ENCODE measurements at regions not wholly inside any gene's neighbourhood (a gene's known extent, or its start where the extent isn't known, plus 50 kb on each side); places are given as distances from the start of the nearest gene placed in this dataset.
"Not testable (repeated sequence)": the region's sequence is repeated elsewhere in the genome, so short reads cannot be mapped to it uniquely, and the experiment has no call there.

GRCh38 chr3:191593486-191593885 lies 132.5 kb downstream of the PYDC2 start:
- intact Hi-C loops (cut with DNase I): no loop called here
- no peaks in the 10 kb centered on the region for H3K36me3 ChIP-seq (ENCODE audit: insufficient read depth in 1 of 2, low read depth in 1 of 2)
- H3K9me3 ChIP-seq: no peaks in the 10 kb centered on the region
- 0 to 27% (median 13%) methylated on average over 1 of the region's 1 CpG for WGBS, 3 donors
- no peak for ATAC-seq
- no peak overlapping the region for H3K27ac ChIP-seq
- DNase-seq: no peak
- TF ChIP-seq, protein P1, sequence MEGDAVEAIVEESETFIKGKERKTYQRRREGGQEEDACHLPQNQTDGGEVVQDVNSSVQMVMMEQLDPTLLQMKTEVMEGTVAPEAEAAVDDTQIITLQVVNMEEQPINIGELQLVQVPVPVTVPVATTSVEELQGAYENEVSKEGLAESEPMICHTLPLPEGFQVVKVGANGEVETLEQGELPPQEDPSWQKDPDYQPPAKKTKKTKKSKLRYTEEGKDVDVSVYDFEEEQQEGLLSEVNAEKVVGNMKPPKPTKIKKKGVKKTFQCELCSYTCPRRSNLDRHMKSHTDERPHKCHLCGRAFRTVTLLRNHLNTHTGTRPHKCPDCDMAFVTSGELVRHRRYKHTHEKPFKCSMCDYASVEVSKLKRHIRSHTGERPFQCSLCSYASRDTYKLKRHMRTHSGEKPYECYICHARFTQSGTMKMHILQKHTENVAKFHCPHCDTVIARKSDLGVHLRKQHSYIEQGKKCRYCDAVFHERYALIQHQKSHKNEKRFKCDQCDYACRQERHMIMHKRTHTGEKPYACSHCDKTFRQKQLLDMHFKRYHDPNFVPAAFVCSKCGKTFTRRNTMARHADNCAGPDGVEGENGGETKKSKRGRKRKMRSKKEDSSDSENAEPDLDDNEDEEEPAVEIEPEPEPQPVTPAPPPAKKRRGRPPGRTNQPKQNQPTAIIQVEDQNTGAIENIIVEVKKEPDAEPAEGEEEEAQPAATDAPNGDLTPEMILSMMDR (IDR thresholded peaks at IDR 0.05): no peak
- no peaks in the 10 kb centered on the region for H3K27me3 ChIP-seq (ENCODE audit: insufficient read depth in 3 of 3, low read length in 2 of 3)
- no peaks in the 10 kb centered on the region for H3K4me1 ChIP-seq
- no peak overlapping the region for H3K4me3 ChIP-seq

GRCh38 chr3:191615511-191615910 lies 154.5 kb downstream of the PYDC2 start:
- intact Hi-C loops (cut with DNase I); H3K9me3 ChIP-seq; H3K4me3 ChIP-seq; H3K4me1 ChIP-seq; H3K27me3 ChIP-seq (ENCODE audit: insufficient read depth in 3 of 3, low read length in 2 of 3); H3K36me3 ChIP-seq (ENCODE audit: insufficient read depth in 1 of 2, low read depth in 1 of 2); ATAC-seq; H3K27ac ChIP-seq; DNase-seq: not testable (repeated sequence)
- WGBS, 3 donors: 86 to 95% (median 90%) methylated on average over 1 of the region's 1 CpG

DNA sequence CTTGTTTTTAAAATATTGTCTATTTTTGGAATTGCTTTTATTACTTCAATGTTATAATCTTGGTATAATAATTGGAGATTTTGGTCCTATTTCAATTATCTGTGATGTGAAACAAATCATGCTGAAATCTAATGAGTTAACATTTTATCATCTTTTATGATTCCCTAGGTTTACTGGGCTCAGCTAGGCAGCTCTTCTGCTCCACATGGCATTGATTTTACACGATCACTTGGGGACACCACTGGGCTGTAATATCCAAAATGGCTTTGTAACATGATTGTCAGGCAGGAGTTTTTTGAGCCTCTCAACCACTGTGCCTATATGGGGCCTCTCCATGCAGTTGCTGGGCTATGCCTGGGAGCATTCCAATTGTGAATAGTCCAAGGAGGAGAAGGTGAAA lies 163.3 kb downstream of the PYDC2 start:
- WGBS, 3 donors: 68 to 77% (median 76%) methylated on average over 1 of the region's 1 CpG

GRCh38 chr3:191627064-191627463 lies 166.1 kb downstream of the PYDC2 start:
- Histone ChIP-seq H3K27ac (no peak overlapping the region), H3K9me3 (no peaks in the 10 kb centered on the region), H3K4me3 (no peak overlapping the region), H3K27me3 (ENCODE audit: insufficient read depth in 3 of 3, low read length in 2 of 3) (no peaks in the 10 kb centered on the region), H3K36me3 (ENCODE audit: insufficient read depth in 1 of 2, low read depth in 1 of 2) (no peaks in the 10 kb centered on the region), H3K4me1 (no peaks in the 10 kb centered on the region)
- 50 to 54% (median 53%) methylated on average over 8 of the region's 8 CpGs for whole genome bisulfite sequencing, 3 donors
- intact Hi-C loops (cut with DNase I): no loop called here
- TF ChIP-seq, protein P1 (IDR thresholded peaks at IDR 0.05): no peak
- DNase-seq (no peak), ATAC-seq (no peak)

More for the DNA sequence above, 163.3 kb downstream of the PYDC2 start:
- TF ChIP-seq, protein P1 (IDR thresholded peaks at IDR 0.05): no peak
- intact Hi-C loops (cut with DNase I): no loop called here
- H3K4me3 ChIP-seq: no peak overlapping the region
- DNase-seq: no peak
- H3K4me1 ChIP-seq: no peaks in the 10 kb centered on the region
- H3K9me3 ChIP-seq: no peaks in the 10 kb centered on the region
- H3K27me3 ChIP-seq (ENCODE audit: insufficient read depth in 3 of 3, low read length in 2 of 3): no peaks in the 10 kb centered on the region
- ATAC-seq: no peak
- no peak overlapping the region for H3K27ac ChIP-seq
- no peaks in the 10 kb centered on the region for H3K36me3 ChIP-seq (ENCODE audit: insufficient read depth in 1 of 2, low read depth in 1 of 2)

- no peak for ATAC-seq
- no peaks in the 10 kb centered on the region for H3K27me3 ChIP-seq (ENCODE audit: insufficient read depth in 3 of 3, low read length in 2 of 3)
- H3K36me3 ChIP-seq (ENCODE audit: insufficient read depth in 1 of 2, low read depth in 1 of 2): no peaks in the 10 kb centered on the region
- H3K9me3 ChIP-seq: no peaks in the 10 kb centered on the region
- no peak overlapping the region for H3K4me3 ChIP-seq
- TF ChIP-seq, protein P1 (IDR thresholded peaks at IDR 0.05): no peak
- intact Hi-C loops (cut with DNase I): no loop called here
- no peak for DNase-seq
- H3K4me1 ChIP-seq: no peaks in the 10 kb centered on the region
- WGBS, 3 donors: 52 to 66% (median 62%) methylated on average over 2 of the region's 2 CpGs
- H3K27ac ChIP-seq: no peak overlapping the region
Observed at GRCh38 chr3:191628571-191628970, 167.6 kb downstream of the PYDC2 start.
